ENCODE measurements at regions not wholly inside any gene's neighbourhood (a gene's known extent, or its start where the extent isn't known, plus 50 kb on each side); places are given as distances from the start of the nearest gene placed in this dataset.

- Histone ChIP-seq H3K9me3 (ENCODE audit: control insufficient read depth in 2 of 3, insufficient read depth in 1 of 3, low read length in 3 of 3) (peaks cover 0 to 6% (median 0%) of the 10 kb centered on the region in 3 donors), H3K27me3 (ENCODE audit: control insufficient read depth, insufficient read depth, low read length) (no peaks in the 10 kb centered on the region), H3K27ac (ENCODE audit: low read depth in 2 of 2, low read length in 2 of 2) (no peak overlapping the region), H3K4me1 (ENCODE audit: control insufficient read depth in 2 of 3, insufficient read depth in 2 of 3, low read depth in 1 of 3, low read length in 3 of 3) (no peaks in the 10 kb centered on the region), H3K4me3 (ENCODE audit: low read length in 3 of 3) (no peak overlapping the region), H3K9ac (ENCODE audit: low read length in 3 of 3) (no peak overlapping the region), H3K36me3 (ENCODE audit: control insufficient read depth in 2 of 3, insufficient read depth in 3 of 3, low read length in 3 of 3) (no peaks in the 10 kb centered on the region)
- intact Hi-C loops (cut with DNase I) = no loop called here
- DNase-seq (no peak), FAIRE-seq (no peak)
- no peak for TF ChIP-seq CTCF (IDR thresholded peaks at IDR 0.05; ENCODE audit: borderline replicate concordance, extremely low read depth, insufficient read depth)
Observed at GRCh38 chr4:55237839-55238238, 108.2 kb upstream of the SRD5A3 start.

GRCh38 chr4:55238407-55238806 is 107.6 kb upstream of the SRD5A3 start:
- H3K27me3 ChIP-seq (ENCODE audit: control insufficient read depth, insufficient read depth, low read length) = no peaks in the 10 kb centered on the region
- FAIRE-seq (no peak), DNase-seq (no peak)
- no peak overlapping the region for H3K4me3 ChIP-seq (ENCODE audit: low read length in 3 of 3)
- no peak overlapping the region for H3K9ac ChIP-seq (ENCODE audit: low read length in 3 of 3)
- intact Hi-C loops (cut with DNase I) = no loop called here
- no peaks in the 10 kb centered on the region for H3K36me3 ChIP-seq (ENCODE audit: control insufficient read depth in 2 of 3, insufficient read depth in 3 of 3, low read length in 3 of 3)
- no peak for TF ChIP-seq CTCF (IDR thresholded peaks at IDR 0.05; ENCODE audit: borderline replicate concordance, extremely low read depth, insufficient read depth)
- no peak overlapping the region for H3K27ac ChIP-seq (ENCODE audit: low read depth in 2 of 2, low read length in 2 of 2)
- no peaks in the 10 kb centered on the region for H3K4me1 ChIP-seq (ENCODE audit: control insufficient read depth in 2 of 3, insufficient read depth in 2 of 3, low read depth in 1 of 3, low read length in 3 of 3)
- peaks cover 0 to 6% (median 0%) of the 10 kb centered on the region in 3 donors for H3K9me3 ChIP-seq (ENCODE audit: control insufficient read depth in 2 of 3, insufficient read depth in 1 of 3, low read length in 3 of 3)

- no peak for TF ChIP-seq CTCF (IDR thresholded peaks at IDR 0.05; ENCODE audit: borderline replicate concordance, extremely low read depth, insufficient read depth)
- Histone ChIP-seq H3K9ac (ENCODE audit: low read length in 3 of 3) (no peak overlapping the region), H3K9me3 (ENCODE audit: control insufficient read depth in 2 of 3, insufficient read depth in 1 of 3, low read length in 3 of 3) (peaks cover 0 to 6% (median 0%) of the 10 kb centered on the region in 3 donors), H3K27me3 (ENCODE audit: control insufficient read depth, insufficient read depth, low read length) (no peaks in the 10 kb centered on the region), H3K36me3 (ENCODE audit: control insufficient read depth in 2 of 3, insufficient read depth in 3 of 3, low read length in 3 of 3) (no peaks in the 10 kb centered on the region), H3K4me3 (ENCODE audit: low read length in 3 of 3) (no peak overlapping the region), H3K4me1 (ENCODE audit: control insufficient read depth in 2 of 3, insufficient read depth in 2 of 3, low read depth in 1 of 3, low read length in 3 of 3) (no peaks in the 10 kb centered on the region), H3K27ac (ENCODE audit: low read depth in 2 of 2, low read length in 2 of 2) (no peak overlapping the region)
- FAIRE-seq = no peak
- intact Hi-C loops (cut with DNase I) = no loop called here
- DNase-seq = no peak
Observed at GRCh38 chr4:55241461-55241860, 104.6 kb upstream of the SRD5A3 start.

- intact Hi-C loops (cut with DNase I) = no loop called here
- Histone ChIP-seq H3K27ac (ENCODE audit: low read depth in 2 of 2, low read length in 2 of 2) (no peak overlapping the region), H3K4me1 (ENCODE audit: control insufficient read depth in 2 of 3, insufficient read depth in 2 of 3, low read depth in 1 of 3, low read length in 3 of 3) (no peaks in the 10 kb centered on the region), H3K9ac (ENCODE audit: low read length in 3 of 3) (no peak overlapping the region), H3K27me3 (ENCODE audit: control insufficient read depth, insufficient read depth, low read length) (no peaks in the 10 kb centered on the region), H3K36me3 (ENCODE audit: control insufficient read depth in 2 of 3, insufficient read depth in 3 of 3, low read length in 3 of 3) (no peaks in the 10 kb centered on the region), H3K4me3 (ENCODE audit: low read length in 3 of 3) (no peak overlapping the region), H3K9me3 (ENCODE audit: control insufficient read depth in 2 of 3, insufficient read depth in 1 of 3, low read length in 3 of 3) (peaks cover 0 to 6% (median 0%) of the 10 kb centered on the region in 3 donors)
- no peak for TF ChIP-seq CTCF (IDR thresholded peaks at IDR 0.05; ENCODE audit: borderline replicate concordance, extremely low read depth, insufficient read depth)
- FAIRE-seq (no peak), DNase-seq (no peak)
Observed at GRCh38 chr4:55242506-55242905, 103.5 kb upstream of the SRD5A3 start.
